ENCODE measurements at regions not wholly inside any gene's neighbourhood (a gene's known extent, or its start where the extent isn't known, plus 50 kb on each side); places are given as distances from the start of the nearest gene placed in this dataset.

GRCh38 chr4:60857130-60857753 lies 342.9 kb upstream of the ADGRL3 start:
- TF ChIP-seq CEBPB (IDR thresholded peaks at IDR 0.05) (no peak), REST (IDR thresholded peaks at IDR 0.05; ENCODE audit: low read depth) (no peak), YY1 (IDR thresholded peaks at IDR 0.05; ENCODE audit: low read depth) (no peak), EP300 (IDR thresholded peaks at IDR 0.05; ENCODE audit: borderline replicate concordance) (no peak), CREB1 (IDR thresholded peaks at IDR 0.05; ENCODE audit: low read depth) (no peak), EGR1 (IDR thresholded peaks at IDR 0.05) (no peak), TAF1 (IDR thresholded peaks at IDR 0.05; ENCODE audit: low read depth) (no peak), ZBTB7A (IDR thresholded peaks at IDR 0.05; ENCODE audit: low read depth) (no peak), USF1 (IDR thresholded peaks at IDR 0.05) (no peak), NFIC (IDR thresholded peaks at IDR 0.05) (no peak), MAX (IDR thresholded peaks at IDR 0.05) (no peak), TCF12 (IDR thresholded peaks at IDR 0.05; ENCODE audit: low read depth) (no peak), FOXM1 (IDR thresholded peaks at IDR 0.05; ENCODE audit: borderline replicate concordance, low read depth) (no peak), RAD21 (IDR thresholded peaks at IDR 0.05; ENCODE audit: low read depth) (no peak), TEAD4 (IDR thresholded peaks at IDR 0.05) (no peak)

- TF ChIP-seq TCF12 (IDR thresholded peaks at IDR 0.05; ENCODE audit: low read depth) (no peak), REST (IDR thresholded peaks at IDR 0.05; ENCODE audit: low read depth) (no peak), RAD21 (IDR thresholded peaks at IDR 0.05; ENCODE audit: low read depth) (no peak), NFIC (IDR thresholded peaks at IDR 0.05) (no peak), TEAD4 (IDR thresholded peaks at IDR 0.05) (no peak), FOXM1 (IDR thresholded peaks at IDR 0.05; ENCODE audit: borderline replicate concordance, low read depth) (no peak), ZBTB7A (IDR thresholded peaks at IDR 0.05; ENCODE audit: low read depth) (no peak), EP300 (IDR thresholded peaks at IDR 0.05; ENCODE audit: borderline replicate concordance) (no peak), MAX (IDR thresholded peaks at IDR 0.05) (no peak), CREB1 (IDR thresholded peaks at IDR 0.05; ENCODE audit: low read depth) (no peak), CEBPB (IDR thresholded peaks at IDR 0.05) (no peak), USF1 (IDR thresholded peaks at IDR 0.05) (no peak), TAF1 (IDR thresholded peaks at IDR 0.05; ENCODE audit: low read depth) (no peak), EGR1 (IDR thresholded peaks at IDR 0.05) (no peak), YY1 (IDR thresholded peaks at IDR 0.05; ENCODE audit: low read depth) (no peak)
These were observed 336.7 kb upstream of the ADGRL3 start for GRCh38 chr4:60863442-60863841.

GRCh38 chr4:60865273-60865672 lies 334.9 kb upstream of the ADGRL3 start:
- TF ChIP-seq YY1 (IDR thresholded peaks at IDR 0.05; ENCODE audit: low read depth) (no peak), TCF12 (IDR thresholded peaks at IDR 0.05; ENCODE audit: low read depth) (no peak), EP300 (IDR thresholded peaks at IDR 0.05; ENCODE audit: borderline replicate concordance) (no peak), RAD21 (IDR thresholded peaks at IDR 0.05; ENCODE audit: low read depth) (peak; percentile 45; the same call in 1 of the 2 replicates), FOXM1 (IDR thresholded peaks at IDR 0.05; ENCODE audit: borderline replicate concordance, low read depth) (no peak), USF1 (IDR thresholded peaks at IDR 0.05) (no peak)

GRCh38 chr4:60868232-60868960 lies 331.7 kb upstream of the ADGRL3 start:
- TF ChIP-seq USF1 (IDR thresholded peaks at IDR 0.05): no peak
- no peak for TF ChIP-seq REST (IDR thresholded peaks at IDR 0.05; ENCODE audit: low read depth)
- TF ChIP-seq EGR1 (IDR thresholded peaks at IDR 0.05): no peak
- TF ChIP-seq YY1 (IDR thresholded peaks at IDR 0.05; ENCODE audit: low read depth): no peak
- no peak for TF ChIP-seq CREB1 (IDR thresholded peaks at IDR 0.05; ENCODE audit: low read depth)
- no peak for TF ChIP-seq MAX (IDR thresholded peaks at IDR 0.05)
- TF ChIP-seq NFIC (IDR thresholded peaks at IDR 0.05): no peak
- no peak for TF ChIP-seq EP300 (IDR thresholded peaks at IDR 0.05; ENCODE audit: borderline replicate concordance)
- TF ChIP-seq TCF12 (IDR thresholded peaks at IDR 0.05; ENCODE audit: low read depth): no peak
- TF ChIP-seq RAD21 (IDR thresholded peaks at IDR 0.05; ENCODE audit: low read depth): no peak
- no peak for TF ChIP-seq FOXM1 (IDR thresholded peaks at IDR 0.05; ENCODE audit: borderline replicate concordance, low read depth)
- TF ChIP-seq TEAD4 (IDR thresholded peaks at IDR 0.05): no peak
- no peak for TF ChIP-seq CEBPB (IDR thresholded peaks at IDR 0.05)
- TF ChIP-seq ZBTB7A (IDR thresholded peaks at IDR 0.05; ENCODE audit: low read depth): no peak
- TF ChIP-seq TAF1 (IDR thresholded peaks at IDR 0.05; ENCODE audit: low read depth): no peak

Data from Ishikawa (cell line).